Neural cell (in vitro differentiated cells): ENCODE measurements at regions not wholly inside any gene's neighbourhood (a gene's known extent, or its start where the extent isn't known, plus 50 kb on each side); places are given as distances from the start of the nearest gene placed in this dataset.

Source experiments
- H2AFZ ChIP-seq: fragments of 200-600, 300-800 bp; sonication (generic), shearing (Covaris generic); 2 replicates; pipeline ENCODE4 v1.6.0; 2014; ENCODE audit warnings: low read depth, mild to moderate bottlenecking, antibody characterized with exemption, low read length, moderate library complexity
- H3F3A ChIP-seq: fragments of 200-600 bp; shearing (Covaris generic); 2 replicates; pipeline ENCODE4 v1.6.1; 2016; ENCODE audit warnings: mild to moderate bottlenecking, moderate library complexity, mixed read lengths, antibody characterized with exemption, low read length; ENCODE audit not compliant: insufficient read depth, poor library complexity, severe bottlenecking
- H3K27ac ChIP-seq: fragments of 200-600, 300-800 bp; sonication (generic), shearing (Covaris generic); 2 replicates; pipeline ENCODE4 v1.5.1; 2014; ENCODE audit warnings: mild to moderate bottlenecking, low read length, moderate library complexity
- H3K27me3 ChIP-seq: fragments of 300-800, 200-600 bp; sonication (generic), shearing (Covaris generic); 2 replicates; pipeline ENCODE4 v1.6.0; 2014; ENCODE audit warnings: mild to moderate bottlenecking, low read depth, low read length, moderate library complexity; ENCODE audit not compliant: insufficient read depth
- H3K36me3 ChIP-seq: fragments of 300-800, 200-600 bp; sonication (generic), shearing (Covaris generic); 2 replicates; pipeline ENCODE4 v1.5.1; 2014; ENCODE audit warnings: mild to moderate bottlenecking, antibody characterized with exemption, low read length, moderate library complexity; ENCODE audit not compliant: insufficient read depth
- H3K4me2 ChIP-seq: fragments of 300-800, 200-600 bp; sonication (generic), shearing (Covaris generic); 2 replicates; pipeline ENCODE4 v1.6.0; 2014; ENCODE audit warnings: mild to moderate bottlenecking, low read length
- H3K4me3 ChIP-seq: fragments of 300-800, 200-600 bp; sonication (generic), shearing (Covaris generic); 2 replicates; pipeline ENCODE4 v1.5.1; 2014; ENCODE audit warnings: mild to moderate bottlenecking, low read length, moderate library complexity
- H3K79me2 ChIP-seq: fragments of 200-600 bp; shearing (Covaris generic); replicated peaks from 2 replicates; pipeline ENCODE4 v1.6.0; 2014; ENCODE audit warnings: mild to moderate bottlenecking, low read length, moderate library complexity; ENCODE audit not compliant: insufficient read depth
- H3K9ac ChIP-seq: fragments of 300-800, 200-600 bp; sonication (generic), shearing (Covaris generic); 2 replicates; pipeline ENCODE4 v1.6.1; 2016; ENCODE audit warnings: mild to moderate bottlenecking, low read length, mixed read lengths
- H3K9me2 ChIP-seq: fragments of 200-600 bp; shearing (Covaris generic); 2 replicates; pipeline ENCODE4 v1.6.1; 2016; ENCODE audit warnings: mild to moderate bottlenecking, low read length, mixed read lengths; ENCODE audit not compliant: insufficient read depth
- H3K9me3 ChIP-seq: fragments of 200-600, 300-800 bp; sonication (generic), shearing (Covaris generic); 2 replicates; pipeline ENCODE4 v1.6.1; 2016; ENCODE audit warnings: mild to moderate bottlenecking, mixed run types, low read length, moderate library complexity, mixed read lengths
- H4K20me1 ChIP-seq: fragments of 200-600 bp; shearing (Covaris generic); 2 replicates; pipeline ENCODE4 v1.6.1; 2016; ENCODE audit warnings: mild to moderate bottlenecking, mixed run types; ENCODE audit not compliant: insufficient read depth
- EP300 ChIP-seq: fragments of 450-650 bp; conservative IDR thresholded peaks from 2 replicates; pipeline ENCODE4 v1.6.1; 2014; ENCODE audit warnings: antibody characterized with exemption, mild to moderate bottlenecking, moderate library complexity; ENCODE audit not compliant: poor library complexity, severe bottlenecking
- EZH2 ChIP-seq: fragments of 200-600, 300-800 bp; shearing (Covaris generic), sonication (generic); IDR thresholded peaks from 2 replicates; pipeline ENCODE4 v1.6.1; 2014; ENCODE audit warnings: antibody characterized with exemption, low read length, borderline replicate concordance, mild to moderate bottlenecking; ENCODE audit not compliant: insufficient read depth, poor library complexity, severe bottlenecking
- MXI1 ChIP-seq: fragments of 450-650 bp; conservative IDR thresholded peaks from 2 replicates; pipeline ENCODE4 v1.6.1; 2014; ENCODE audit warnings: antibody characterized with exemption, mild to moderate bottlenecking; ENCODE audit not compliant: poor library complexity, severe bottlenecking
- POLR2AphosphoS5 ChIP-seq: IDR thresholded peaks from 2 replicates; pipeline ENCODE4 v1.6.1; 2012
- RAD21 ChIP-seq: fragments of 450-650 bp; conservative IDR thresholded peaks from 2 replicates; pipeline ENCODE4 v1.6.1; 2014; ENCODE audit warnings: antibody characterized with exemption, mild to moderate bottlenecking, moderate library complexity
- SMC3 ChIP-seq: fragments of 450-650 bp; conservative IDR thresholded peaks from 2 replicates; pipeline ENCODE4 v1.6.1; 2014; ENCODE audit warnings: antibody characterized with exemption, mild to moderate bottlenecking, moderate library complexity; ENCODE audit not compliant: poor library complexity
- TAF1 ChIP-seq: IDR thresholded peaks from 2 replicates; pipeline ENCODE4 v1.6.1; 2012; ENCODE audit warnings: low read depth
- TF ChIP-seq, protein P1 (sequence below): fragments of 450-650 bp; IDR thresholded peaks from 2 replicates; pipeline ENCODE4 v1.5.1; 2014; ENCODE audit warnings: antibody characterized with exemption, mild to moderate bottlenecking, moderate library complexity; ENCODE audit not compliant: poor library complexity, severe bottlenecking
- TF ChIP-seq, protein P2 (sequence below): IDR thresholded peaks from 2 replicates; pipeline ENCODE4 v1.6.1; 2012; ENCODE audit warnings: borderline replicate concordance

GRCh38 chr13:76687467-76687866 lies 198.7 kb downstream of the KCTD12 start:
- no peaks in the 10 kb centered on the region for H3F3A ChIP-seq

DNA sequence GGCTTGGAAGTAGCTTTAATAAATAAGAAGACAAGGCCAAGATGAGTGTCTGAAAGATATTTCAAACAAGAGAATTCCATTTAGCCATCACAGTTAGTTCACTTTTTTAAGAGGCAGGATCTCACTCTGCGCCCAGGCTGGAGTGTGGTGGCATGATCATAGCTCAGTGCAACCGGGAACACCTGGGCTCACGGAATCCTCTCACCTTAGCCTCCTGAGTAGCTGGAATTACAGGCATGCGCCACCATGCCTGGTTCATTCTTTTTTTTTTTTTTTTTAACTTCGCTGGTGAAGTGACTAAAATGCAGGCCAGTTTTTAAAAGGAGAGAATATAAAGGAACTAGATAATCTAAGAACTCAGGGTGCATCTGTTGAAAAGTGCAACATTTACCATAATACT lies 200.3 kb downstream of the KCTD12 start:
- no peaks in the 10 kb centered on the region for H3K27me3 ChIP-seq
- no peaks in the 10 kb centered on the region for H3K9me2 ChIP-seq
- H2AFZ ChIP-seq, result no peak overlapping the region
- H3K4me3 ChIP-seq, result no peak overlapping the region
- TF ChIP-seq, protein P1, sequence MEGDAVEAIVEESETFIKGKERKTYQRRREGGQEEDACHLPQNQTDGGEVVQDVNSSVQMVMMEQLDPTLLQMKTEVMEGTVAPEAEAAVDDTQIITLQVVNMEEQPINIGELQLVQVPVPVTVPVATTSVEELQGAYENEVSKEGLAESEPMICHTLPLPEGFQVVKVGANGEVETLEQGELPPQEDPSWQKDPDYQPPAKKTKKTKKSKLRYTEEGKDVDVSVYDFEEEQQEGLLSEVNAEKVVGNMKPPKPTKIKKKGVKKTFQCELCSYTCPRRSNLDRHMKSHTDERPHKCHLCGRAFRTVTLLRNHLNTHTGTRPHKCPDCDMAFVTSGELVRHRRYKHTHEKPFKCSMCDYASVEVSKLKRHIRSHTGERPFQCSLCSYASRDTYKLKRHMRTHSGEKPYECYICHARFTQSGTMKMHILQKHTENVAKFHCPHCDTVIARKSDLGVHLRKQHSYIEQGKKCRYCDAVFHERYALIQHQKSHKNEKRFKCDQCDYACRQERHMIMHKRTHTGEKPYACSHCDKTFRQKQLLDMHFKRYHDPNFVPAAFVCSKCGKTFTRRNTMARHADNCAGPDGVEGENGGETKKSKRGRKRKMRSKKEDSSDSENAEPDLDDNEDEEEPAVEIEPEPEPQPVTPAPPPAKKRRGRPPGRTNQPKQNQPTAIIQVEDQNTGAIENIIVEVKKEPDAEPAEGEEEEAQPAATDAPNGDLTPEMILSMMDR, result no peak
- TF ChIP-seq EZH2 (no peak), SMC3 (no peak), TAF1 (no peak), POLR2AphosphoS5 (no peak), EP300 (no peak), RAD21 (no peak), MXI1 (no peak)
- TF ChIP-seq, protein P2, sequence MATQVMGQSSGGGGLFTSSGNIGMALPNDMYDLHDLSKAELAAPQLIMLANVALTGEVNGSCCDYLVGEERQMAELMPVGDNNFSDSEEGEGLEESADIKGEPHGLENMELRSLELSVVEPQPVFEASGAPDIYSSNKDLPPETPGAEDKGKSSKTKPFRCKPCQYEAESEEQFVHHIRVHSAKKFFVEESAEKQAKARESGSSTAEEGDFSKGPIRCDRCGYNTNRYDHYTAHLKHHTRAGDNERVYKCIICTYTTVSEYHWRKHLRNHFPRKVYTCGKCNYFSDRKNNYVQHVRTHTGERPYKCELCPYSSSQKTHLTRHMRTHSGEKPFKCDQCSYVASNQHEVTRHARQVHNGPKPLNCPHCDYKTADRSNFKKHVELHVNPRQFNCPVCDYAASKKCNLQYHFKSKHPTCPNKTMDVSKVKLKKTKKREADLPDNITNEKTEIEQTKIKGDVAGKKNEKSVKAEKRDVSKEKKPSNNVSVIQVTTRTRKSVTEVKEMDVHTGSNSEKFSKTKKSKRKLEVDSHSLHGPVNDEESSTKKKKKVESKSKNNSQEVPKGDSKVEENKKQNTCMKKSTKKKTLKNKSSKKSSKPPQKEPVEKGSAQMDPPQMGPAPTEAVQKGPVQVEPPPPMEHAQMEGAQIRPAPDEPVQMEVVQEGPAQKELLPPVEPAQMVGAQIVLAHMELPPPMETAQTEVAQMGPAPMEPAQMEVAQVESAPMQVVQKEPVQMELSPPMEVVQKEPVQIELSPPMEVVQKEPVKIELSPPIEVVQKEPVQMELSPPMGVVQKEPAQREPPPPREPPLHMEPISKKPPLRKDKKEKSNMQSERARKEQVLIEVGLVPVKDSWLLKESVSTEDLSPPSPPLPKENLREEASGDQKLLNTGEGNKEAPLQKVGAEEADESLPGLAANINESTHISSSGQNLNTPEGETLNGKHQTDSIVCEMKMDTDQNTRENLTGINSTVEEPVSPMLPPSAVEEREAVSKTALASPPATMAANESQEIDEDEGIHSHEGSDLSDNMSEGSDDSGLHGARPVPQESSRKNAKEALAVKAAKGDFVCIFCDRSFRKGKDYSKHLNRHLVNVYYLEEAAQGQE, result no peak
- H3K79me2 ChIP-seq, result no peaks in the 10 kb centered on the region
- no peak overlapping the region for H3K9ac ChIP-seq
- H3K27ac ChIP-seq, result no peak overlapping the region
- H3K4me2 ChIP-seq, result no peak overlapping the region
- no peaks in the 10 kb centered on the region for H4K20me1 ChIP-seq
- no peaks in the 10 kb centered on the region for H3K9me3 ChIP-seq
- no peaks in the 10 kb centered on the region for H3F3A ChIP-seq
- no peaks in the 10 kb centered on the region for H3K36me3 ChIP-seq

More at GRCh38 chr13:76687467-76687866, 198.7 kb downstream of the KCTD12 start:
- Histone ChIP-seq H3K79me2 (no peaks in the 10 kb centered on the region), H3K36me3 (no peaks in the 10 kb centered on the region), H3K9ac (no peak overlapping the region), H3K27me3 (no peaks in the 10 kb centered on the region), H3K27ac (no peak overlapping the region), H3K9me3 (no peaks in the 10 kb centered on the region), H3K9me2 (no peaks in the 10 kb centered on the region), H3K4me3 (no peak overlapping the region), H4K20me1 (no peaks in the 10 kb centered on the region), H2AFZ (no peak overlapping the region), H3K4me2 (no peak overlapping the region)
- no peak for TF ChIP-seq POLR2AphosphoS5
- TF ChIP-seq EP300, result no peak
- TF ChIP-seq TAF1, result no peak
- TF ChIP-seq, protein P2, result no peak
- TF ChIP-seq, protein P1, result no peak
- TF ChIP-seq EZH2, result no peak
- TF ChIP-seq MXI1, result no peak
- TF ChIP-seq SMC3, result no peak
- no peak for TF ChIP-seq RAD21
